Activated CD8-positive, alpha-beta memory T cell treated with anti-CD3 and anti-CD28 coated beads, Interleukin-2, amount 10 ng/mL, durations not matched to agents 7 days and 5 days (primary cell): ENCODE measurements at regions not wholly inside any gene's neighbourhood (a gene's known extent, or its start where the extent isn't known, plus 50 kb on each side); places are given as distances from the start of the nearest gene placed in this dataset.

Source experiments
- ATAC-seq: fragments of 150-1000 bp; cut with Tn5 transposase; one replicate; pipeline ENCODE4 v1.10.0; 2021; ENCODE audit warnings: moderate library complexity
- CTCF ChIA-PET: fragments of 350-600 bp; sonication (Branson Sonifier 250); formaldehyde crosslinking; loops from one replicate; lab custom pipeline; 2021; ENCODE audit warnings: antibody characterized with exemption; lab: Charles Lee
- DNase-seq: peaks from one replicate; pipeline ENCODE4 v3.0.0-alpha.2; 2020
- H3K27ac Mint-ChIP-seq: one replicate; pipeline ENCODE4 v1.8.0; 2021; ENCODE audit warnings: mild to moderate bottlenecking, mixed read lengths
- H3K27me3 Mint-ChIP-seq: one replicate; pipeline ENCODE4 v1.8.0; 2021; ENCODE audit warnings: mixed read lengths
- H3K36me3 Mint-ChIP-seq: one replicate; pipeline ENCODE4 v1.8.0; 2021; ENCODE audit warnings: mild to moderate bottlenecking, mixed read lengths
- H3K4me1 Mint-ChIP-seq: one replicate; pipeline ENCODE4 v1.8.0; 2021; ENCODE audit warnings: mixed read lengths
- H3K4me3 Mint-ChIP-seq: one replicate; pipeline ENCODE4 v1.8.0; 2021; ENCODE audit warnings: mild to moderate bottlenecking, moderate library complexity, mixed read lengths
- H3K9me3 Mint-ChIP-seq: one replicate; pipeline ENCODE4 v1.8.0; 2022; ENCODE audit warnings: low read depth, mixed read lengths

- no peaks in the 10 kb centered on the region for H3K27me3 Mint-ChIP-seq
- H3K4me3 Mint-ChIP-seq, result no peak overlapping the region
- no peaks in the 10 kb centered on the region for H3K9me3 Mint-ChIP-seq
- DNase-seq, result no peak
- no peaks in the 10 kb centered on the region for H3K4me1 Mint-ChIP-seq
- no peaks in the 10 kb centered on the region for H3K36me3 Mint-ChIP-seq
- CTCF ChIA-PET, result no interaction called here
- ATAC-seq, result no peak
- H3K27ac Mint-ChIP-seq, result no peak overlapping the region
These were observed 62.1 kb downstream of the ZWINT start for GRCh38 chr10:56298941-56299340.

- Mint-ChIP-seq H3K36me3 (no peaks in the 10 kb centered on the region), H3K27me3 (no peaks in the 10 kb centered on the region), H3K4me3 (no peak overlapping the region), H3K9me3 (no peaks in the 10 kb centered on the region), H3K4me1 (no peaks in the 10 kb centered on the region), H3K27ac (no peak overlapping the region)
- DNase-seq (no peak), ATAC-seq (no peak)
- CTCF ChIA-PET, result no interaction called here
These were observed 64.4 kb downstream of the ZWINT start for GRCh38 chr10:56296618-56297017.

GRCh38 chr10:56288403-56288802, 72.7 kb downstream of the ZWINT start:
- Mint-ChIP-seq H3K4me3 (no peak overlapping the region), H3K4me1 (no peaks in the 10 kb centered on the region), H3K27ac (no peak overlapping the region), H3K36me3 (no peaks in the 10 kb centered on the region), H3K27me3 (no peaks in the 10 kb centered on the region), H3K9me3 (peaks cover 2% of the 10 kb centered on the region)
- ATAC-seq (no peak), DNase-seq (no peak)
- CTCF ChIA-PET, result no interaction called here

DNA sequence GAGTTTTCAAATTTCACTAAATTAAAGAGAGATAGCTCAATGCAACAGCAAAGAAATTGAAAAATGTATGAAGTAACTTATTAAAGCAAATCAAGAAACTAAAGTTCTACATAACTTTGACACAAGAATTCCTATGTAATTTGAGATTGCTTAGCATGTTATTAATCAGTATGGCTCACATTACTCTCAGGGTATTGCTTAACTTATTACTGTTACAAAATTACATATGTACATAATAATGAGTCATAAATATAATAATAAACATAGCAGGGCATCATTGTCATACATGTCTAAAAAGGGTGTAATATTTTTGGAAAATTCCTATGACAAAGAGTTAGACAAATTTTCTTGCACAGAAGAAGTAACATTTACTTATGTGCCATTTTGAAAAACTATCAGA, 75.0 kb downstream of the ZWINT start:
- Mint-ChIP-seq H3K4me3 (no peak overlapping the region), H3K4me1 (no peaks in the 10 kb centered on the region), H3K27ac (no peak overlapping the region), H3K27me3 (no peaks in the 10 kb centered on the region), H3K9me3 (peaks cover 2% of the 10 kb centered on the region), H3K36me3 (no peaks in the 10 kb centered on the region)
- ATAC-seq (no peak), DNase-seq (no peak)
- CTCF ChIA-PET, result no interaction called here

DNA sequence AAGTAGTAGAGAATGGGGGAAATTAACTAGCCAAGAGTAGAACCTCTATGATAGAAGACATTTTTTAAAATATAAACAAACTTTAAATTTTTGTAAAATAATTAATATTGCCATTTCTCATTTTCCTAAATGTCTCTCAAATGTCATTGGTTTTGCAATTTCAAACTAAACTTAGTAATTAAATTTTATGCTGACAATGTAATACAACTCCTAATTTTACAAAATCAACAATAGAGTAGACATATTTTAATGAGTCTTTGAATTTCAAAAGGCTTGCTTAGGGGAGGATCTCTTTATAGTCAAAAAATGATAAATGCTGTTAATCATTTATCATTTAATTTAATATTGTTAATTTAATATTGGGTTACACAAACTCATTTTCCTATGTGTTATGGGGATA, 81.8 kb downstream of the ZWINT start:
- CTCF ChIA-PET, result no interaction called here
- no peaks in the 10 kb centered on the region for H3K27me3 Mint-ChIP-seq
- no peak overlapping the region for H3K27ac Mint-ChIP-seq
- ATAC-seq (no peak), DNase-seq (no peak)
- no peaks in the 10 kb centered on the region for H3K36me3 Mint-ChIP-seq
- peaks cover 2% of the 10 kb centered on the region for H3K9me3 Mint-ChIP-seq
- H3K4me3 Mint-ChIP-seq, result no peak overlapping the region
- no peaks in the 10 kb centered on the region for H3K4me1 Mint-ChIP-seq

- Mint-ChIP-seq H3K27ac (no peak overlapping the region), H3K9me3 (no peaks in the 10 kb centered on the region), H3K27me3 (no peaks in the 10 kb centered on the region), H3K4me1 (no peaks in the 10 kb centered on the region), H3K4me3 (no peak overlapping the region), H3K36me3 (no peaks in the 10 kb centered on the region)
- CTCF ChIA-PET, result no interaction called here
- DNase-seq (no peak), ATAC-seq (no peak)
These were observed 91.9 kb downstream of the ZWINT start for GRCh38 chr10:56269181-56269580.

- H3K4me3 Mint-ChIP-seq, result no peak overlapping the region
- H3K27ac Mint-ChIP-seq, result no peak overlapping the region
- H3K9me3 Mint-ChIP-seq, result peaks cover 3% of the 10 kb centered on the region
- no peaks in the 10 kb centered on the region for H3K36me3 Mint-ChIP-seq
- CTCF ChIA-PET, result no interaction called here
- no peaks in the 10 kb centered on the region for H3K27me3 Mint-ChIP-seq
- no peak for DNase-seq
- ATAC-seq, result no peak
- no peaks in the 10 kb centered on the region for H3K4me1 Mint-ChIP-seq
These were observed 94.9 kb downstream of the ZWINT start for GRCh38 chr10:56266120-56266519.

DNA sequence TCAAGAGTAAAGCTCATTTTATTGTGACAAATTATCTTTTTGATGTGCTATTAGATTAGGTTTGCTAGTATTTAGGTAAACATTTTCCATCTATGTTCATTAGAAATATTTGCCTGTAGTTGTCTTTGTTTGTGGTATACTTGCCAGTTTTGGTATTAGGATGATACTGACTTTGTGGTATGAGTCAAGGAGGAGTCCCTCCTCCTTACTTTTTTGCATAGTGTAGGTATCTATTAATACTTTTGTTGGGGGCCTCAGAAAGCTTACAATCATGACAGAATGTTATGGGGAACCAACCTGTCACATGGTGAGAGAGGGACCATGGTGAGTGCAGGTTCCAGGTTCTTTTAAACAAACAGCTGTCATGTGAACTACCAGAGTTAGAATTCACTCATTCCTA, 102.1 kb downstream of the ZWINT start:
- ATAC-seq (no peak), DNase-seq (no peak)
- Mint-ChIP-seq H3K4me1 (no peaks in the 10 kb centered on the region), H3K4me3 (no peak overlapping the region), H3K36me3 (no peaks in the 10 kb centered on the region), H3K9me3 (peaks cover 3% of the 10 kb centered on the region), H3K27me3 (no peaks in the 10 kb centered on the region), H3K27ac (no peak overlapping the region)
- CTCF ChIA-PET, result no interaction called here

DNA sequence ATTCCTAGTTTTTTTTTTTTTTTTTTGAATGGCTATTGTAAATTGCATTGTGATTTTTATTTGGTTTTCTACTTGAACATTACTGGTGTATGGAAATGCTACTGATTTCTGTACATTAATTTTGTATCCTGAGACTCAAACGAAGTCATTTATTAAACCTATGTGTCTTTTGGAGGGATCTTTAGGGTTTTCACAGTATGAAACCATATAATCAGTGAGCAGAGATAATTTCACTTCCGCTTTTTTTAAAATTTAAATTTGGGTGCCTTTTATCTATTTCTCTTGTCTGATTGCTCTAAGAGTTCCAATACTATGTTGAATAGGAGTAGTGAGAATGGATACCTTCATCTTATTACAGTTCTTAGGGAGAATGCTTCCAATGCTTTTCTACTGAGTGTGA, 102.7 kb downstream of the ZWINT start:
- CTCF ChIA-PET, result no interaction called here
- ATAC-seq (no peak), DNase-seq (no peak)
- no peak overlapping the region for H3K27ac Mint-ChIP-seq
- H3K4me3 Mint-ChIP-seq, result no peak overlapping the region
- no peaks in the 10 kb centered on the region for H3K27me3 Mint-ChIP-seq
- H3K36me3 Mint-ChIP-seq, result no peaks in the 10 kb centered on the region
- no peaks in the 10 kb centered on the region for H3K4me1 Mint-ChIP-seq
- H3K9me3 Mint-ChIP-seq, result peaks cover 3% of the 10 kb centered on the region

DNA sequence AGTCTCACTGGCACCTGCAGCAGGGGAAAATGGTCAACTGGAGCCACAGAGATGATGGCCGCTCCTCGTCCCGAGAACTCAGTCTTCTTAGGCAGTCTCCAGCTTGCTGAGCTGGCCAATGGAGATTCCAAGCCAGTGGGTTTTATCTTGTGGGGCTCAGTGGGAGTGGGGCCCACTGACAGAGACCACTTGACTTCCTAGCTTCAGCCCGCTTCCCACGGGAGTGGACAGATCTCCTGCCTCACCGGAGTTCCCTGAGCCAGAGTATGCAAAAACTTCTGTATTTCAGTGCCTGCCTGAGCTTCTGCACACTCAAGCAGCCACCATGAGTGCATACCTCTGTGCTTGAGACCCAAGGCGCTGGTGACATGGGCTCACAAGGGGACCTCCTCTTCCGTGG, 105.8 kb downstream of the ZWINT start:
- CTCF ChIA-PET, result no interaction called here
- Mint-ChIP-seq H3K36me3 (no peaks in the 10 kb centered on the region), H3K27ac (no peak overlapping the region), H3K4me1 (no peaks in the 10 kb centered on the region), H3K27me3 (no peaks in the 10 kb centered on the region), H3K9me3 (no peaks in the 10 kb centered on the region), H3K4me3 (no peak overlapping the region)
- ATAC-seq (no peak), DNase-seq (no peak)

DNA sequence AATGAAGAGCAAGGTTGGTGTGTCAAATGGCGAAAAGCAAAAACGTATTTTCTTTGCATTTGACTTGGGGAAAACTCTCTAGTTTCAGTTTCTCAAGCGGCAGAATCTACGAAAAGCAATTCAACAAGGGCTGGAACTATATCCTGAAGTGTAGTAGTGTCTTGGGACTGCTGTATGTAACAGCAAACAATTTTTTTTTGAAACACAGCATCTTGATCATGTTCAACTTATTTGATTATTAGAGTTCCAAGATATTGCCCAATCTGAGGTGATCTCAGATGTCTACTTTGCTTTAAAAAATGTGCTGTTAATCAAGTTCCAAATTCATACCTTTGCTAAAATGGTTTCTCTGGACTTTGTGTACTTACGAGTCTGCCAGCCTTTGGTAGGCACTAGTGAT, 120.6 kb downstream of the ZWINT start:
- H3K4me1 Mint-ChIP-seq, result no peaks in the 10 kb centered on the region
- H3K36me3 Mint-ChIP-seq, result no peaks in the 10 kb centered on the region
- ATAC-seq, result no peak
- CTCF ChIA-PET, result no interaction called here
- no peaks in the 10 kb centered on the region for H3K9me3 Mint-ChIP-seq
- DNase-seq, result no peak
- no peaks in the 10 kb centered on the region for H3K27me3 Mint-ChIP-seq
- no peak overlapping the region for H3K4me3 Mint-ChIP-seq
- no peak overlapping the region for H3K27ac Mint-ChIP-seq

GRCh38 chr10:56231436-56231835, 129.6 kb downstream of the ZWINT start:
- H3K27me3 Mint-ChIP-seq, result no peaks in the 10 kb centered on the region
- H3K9me3 Mint-ChIP-seq, result peaks cover 2% of the 10 kb centered on the region
- no peak overlapping the region for H3K27ac Mint-ChIP-seq
- no peaks in the 10 kb centered on the region for H3K4me1 Mint-ChIP-seq
- DNase-seq (no peak), ATAC-seq (no peak)
- H3K36me3 Mint-ChIP-seq, result no peaks in the 10 kb centered on the region
- no peak overlapping the region for H3K4me3 Mint-ChIP-seq
- CTCF ChIA-PET, result no interaction called here

DNA sequence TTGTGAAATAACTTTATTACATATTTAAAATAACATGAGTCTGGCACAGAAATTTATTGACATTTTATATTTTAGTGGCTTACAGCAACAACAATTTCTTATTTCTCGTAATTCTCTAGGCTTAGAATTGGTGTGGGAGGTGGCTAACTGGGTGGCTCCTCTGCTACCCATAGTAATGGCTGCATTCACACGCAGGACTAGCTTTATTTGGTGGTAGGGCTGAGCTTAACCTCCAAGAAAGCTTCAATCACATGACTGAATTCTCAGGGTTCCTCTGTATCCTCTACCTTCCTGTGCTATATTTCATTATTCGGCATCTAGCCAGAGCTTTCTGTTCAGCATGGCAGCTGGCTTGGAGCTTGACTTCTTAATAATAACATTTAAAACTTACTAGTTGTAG, 138.8 kb downstream of the ZWINT start:
- ATAC-seq, result no peak
- H3K9me3 Mint-ChIP-seq, result peaks cover 3% of the 10 kb centered on the region

DNA sequence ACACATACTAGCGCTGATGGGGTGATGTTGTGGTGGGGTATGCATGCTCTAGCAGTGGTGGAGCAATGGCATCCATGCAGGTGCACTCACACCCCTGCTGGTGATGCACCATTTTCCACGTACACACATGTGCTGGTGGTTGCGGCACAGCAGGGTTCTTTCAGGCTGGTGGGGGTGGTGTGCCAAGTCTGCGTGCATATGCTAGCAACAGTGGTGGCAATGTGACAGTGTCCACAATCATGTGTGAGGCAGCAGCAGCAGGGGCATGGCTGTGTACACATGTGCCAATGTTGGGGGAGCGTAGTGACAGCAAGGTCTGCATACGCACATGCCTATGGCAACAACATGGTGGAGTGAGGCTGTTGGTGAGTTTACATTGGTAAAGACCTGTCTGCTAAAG, 148.1 kb downstream of the ZWINT start:
- CTCF ChIA-PET, result no interaction called here
- DNase-seq (no peak), ATAC-seq (no peak)
- Mint-ChIP-seq H3K9me3 (peaks cover 10% of the 10 kb centered on the region), H3K27ac (no peak overlapping the region), H3K4me1 (no peaks in the 10 kb centered on the region), H3K27me3 (no peaks in the 10 kb centered on the region), H3K36me3 (no peaks in the 10 kb centered on the region), H3K4me3 (no peak overlapping the region)

More for the DNA sequence above, 138.8 kb downstream of the ZWINT start:
- no peak for DNase-seq
- CTCF ChIA-PET, result no interaction called here
- Mint-ChIP-seq H3K27ac (no peak overlapping the region), H3K36me3 (no peaks in the 10 kb centered on the region), H3K27me3 (no peaks in the 10 kb centered on the region), H3K4me3 (no peak overlapping the region), H3K4me1 (no peaks in the 10 kb centered on the region)

GRCh38 chr10:56181607-56182006, 179.5 kb downstream of the ZWINT start:
- DNase-seq, result no peak
- H3K36me3 Mint-ChIP-seq, result no peaks in the 10 kb centered on the region
- H3K9me3 Mint-ChIP-seq, result peaks cover 6% of the 10 kb centered on the region
- no peaks in the 10 kb centered on the region for H3K27me3 Mint-ChIP-seq
- no peak overlapping the region for H3K4me3 Mint-ChIP-seq
- no peaks in the 10 kb centered on the region for H3K4me1 Mint-ChIP-seq
- H3K27ac Mint-ChIP-seq, result no peak overlapping the region
- no peak for ATAC-seq
- CTCF ChIA-PET, result no interaction called here
